SU-DHL-6 (cell line): ENCODE measurements at regions not wholly inside any gene's neighbourhood (a gene's known extent, or its start where the extent isn't known, plus 50 kb on each side); places are given as distances from the start of the nearest gene placed in this dataset.

ENCODE experiments used
- H2AFZ ChIP-seq: fragments of 200-600 bp; sonication (generic); 2 replicates; pipeline ENCODE4 v1.6.1; 2014; ENCODE audit warnings: low read depth, mild to moderate bottlenecking, moderate library complexity, mixed read lengths, antibody characterized with exemption, low read length; ENCODE audit not compliant: severe bottlenecking
- H3F3A ChIP-seq: fragments of 200-600 bp; shearing (Covaris generic); 2 replicates; pipeline ENCODE4 v1.6.0; 2016; ENCODE audit warnings: antibody characterized with exemption, mild to moderate bottlenecking; ENCODE audit not compliant: insufficient read depth
- H3K27ac ChIP-seq: fragments of 200-600 bp; sonication (generic); 2 replicates; pipeline ENCODE4 v1.5.1; 2016; ENCODE audit warnings: low read depth, mild to moderate bottlenecking, low read length, moderate library complexity, mixed read lengths
- H3K27me3 ChIP-seq: fragments of 200-600 bp; sonication (generic), shearing (Covaris generic); 2 replicates; pipeline ENCODE4 v1.6.0; 2014; ENCODE audit warnings: mild to moderate bottlenecking, low read length
- H3K36me3 ChIP-seq: fragments of 200-600 bp; sonication (generic); 2 replicates; pipeline ENCODE4 v1.6.1; 2014; ENCODE audit warnings: mild to moderate bottlenecking, low read length, mixed read lengths
- H3K4me2 ChIP-seq: fragments of 300-600, 200-600 bp; shearing (Covaris generic), sonication (generic); 2 replicates; pipeline ENCODE4 v1.6.0; 2014; ENCODE audit warnings: low read length, low read depth, mild to moderate bottlenecking; ENCODE audit not compliant: poor library complexity, severe bottlenecking
- H3K4me3 ChIP-seq: fragments of 200-600 bp; sonication (generic); 2 replicates; pipeline ENCODE4 v1.5.1; 2014; ENCODE audit warnings: antibody characterized with exemption, low read length, mild to moderate bottlenecking, mixed read lengths; ENCODE audit not compliant: insufficient read depth, poor library complexity, severe bottlenecking
- H3K79me2 ChIP-seq: fragments of 200-600 bp; sonication (generic); 2 replicates; pipeline ENCODE4 v1.6.1; 2014; ENCODE audit warnings: mild to moderate bottlenecking, low read length, moderate library complexity; ENCODE audit not compliant: insufficient read depth
- H3K9ac ChIP-seq: fragments of 200-600 bp; sonication (generic); 2 replicates; pipeline ENCODE4 v1.7.0; 2014; ENCODE audit warnings: mild to moderate bottlenecking, low read length
- H3K9me2 ChIP-seq: fragments of 200-600 bp; sonication (generic); replicated peaks from 2 replicates; pipeline ENCODE4 v1.6.1; 2014; ENCODE audit warnings: low read length; ENCODE audit not compliant: insufficient read depth
- H3K9me3 ChIP-seq: fragments of 200-600 bp; sonication (generic); 2 replicates; pipeline ENCODE4 v1.6.1; 2014; ENCODE audit warnings: low read length, mixed read lengths; ENCODE audit not compliant: insufficient read depth
- H4K20me1 ChIP-seq: fragments of 200-600 bp; sonication (generic); 2 replicates; pipeline ENCODE4 v1.6.1; 2014; ENCODE audit warnings: low read depth, mild to moderate bottlenecking, antibody characterized with exemption, low read length, moderate library complexity, mixed read lengths
- CTCF ChIP-seq: fragments of 200-600 bp; sonication (generic); IDR thresholded peaks from one replicate; pipeline ENCODE4 v1.5.1; 2017; ENCODE audit warnings: antibody characterized with exemption, mild to moderate bottlenecking, low read length, moderate library complexity; ENCODE audit not compliant: insufficient read depth, poor library complexity, severe bottlenecking
- EZH2phosphoT487 ChIP-seq: fragments of 200-600 bp; sonication (generic), shearing (Covaris generic); conservative IDR thresholded peaks from 2 replicates; pipeline ENCODE4 v1.6.1; 2018; ENCODE audit warnings: mild to moderate bottlenecking, antibody characterized with exemption, low read length, moderate library complexity, mixed read lengths

- H3K36me3 ChIP-seq: no peaks in the 10 kb centered on the region
- no peaks in the 10 kb centered on the region for H4K20me1 ChIP-seq
- H3K9ac ChIP-seq: no peak overlapping the region
- no peaks in the 10 kb centered on the region for H3K9me3 ChIP-seq
- no peak overlapping the region for H3K4me3 ChIP-seq
- no peak for TF ChIP-seq EZH2phosphoT487
- no peak for TF ChIP-seq CTCF
- H3K27ac ChIP-seq: no peak overlapping the region
- no peak overlapping the region for H3K4me2 ChIP-seq
- H3F3A ChIP-seq: no peaks in the 10 kb centered on the region
- no peaks in the 10 kb centered on the region for H3K9me2 ChIP-seq
- no peak overlapping the region for H2AFZ ChIP-seq
- H3K27me3 ChIP-seq: no peaks in the 10 kb centered on the region
- H3K79me2 ChIP-seq: no peaks in the 10 kb centered on the region
Observed at GRCh38 chr11:91209306-91209705, 986.5 kb upstream of the CHORDC1 start.

GRCh38 chr11:91199866-91200265, 977.0 kb upstream of the CHORDC1 start:
- TF ChIP-seq EZH2phosphoT487 (no peak), CTCF (no peak)

GRCh38 chr11:91194546-91194945, 971.7 kb upstream of the CHORDC1 start:
- Histone ChIP-seq H4K20me1 (no peaks in the 10 kb centered on the region), H3K27ac (no peak overlapping the region), H3F3A (no peaks in the 10 kb centered on the region), H3K36me3 (no peaks in the 10 kb centered on the region), H3K9me2 (no peaks in the 10 kb centered on the region), H3K4me2 (no peak overlapping the region), H3K79me2 (no peaks in the 10 kb centered on the region), H3K9ac (no peak overlapping the region), H2AFZ (no peak overlapping the region), H3K4me3 (no peak overlapping the region), H3K9me3 (no peaks in the 10 kb centered on the region), H3K27me3 (no peaks in the 10 kb centered on the region)
- TF ChIP-seq CTCF (no peak), EZH2phosphoT487 (no peak)

More at GRCh38 chr11:91199866-91200265, 977.0 kb upstream of the CHORDC1 start:
- Histone ChIP-seq H3K27ac (no peak overlapping the region), H3K9me3 (no peaks in the 10 kb centered on the region), H3K4me2 (no peak overlapping the region), H3F3A (no peaks in the 10 kb centered on the region), H3K36me3 (no peaks in the 10 kb centered on the region), H3K27me3 (no peaks in the 10 kb centered on the region), H3K4me3 (no peak overlapping the region), H3K9ac (no peak overlapping the region), H3K9me2 (no peaks in the 10 kb centered on the region), H3K79me2 (no peaks in the 10 kb centered on the region), H2AFZ (no peak overlapping the region), H4K20me1 (no peaks in the 10 kb centered on the region)
